ENCODE measurements at regions not wholly inside any gene's neighbourhood (a gene's known extent, or its start where the extent isn't known, plus 50 kb on each side); places are given as distances from the start of the nearest gene placed in this dataset.

DNA sequence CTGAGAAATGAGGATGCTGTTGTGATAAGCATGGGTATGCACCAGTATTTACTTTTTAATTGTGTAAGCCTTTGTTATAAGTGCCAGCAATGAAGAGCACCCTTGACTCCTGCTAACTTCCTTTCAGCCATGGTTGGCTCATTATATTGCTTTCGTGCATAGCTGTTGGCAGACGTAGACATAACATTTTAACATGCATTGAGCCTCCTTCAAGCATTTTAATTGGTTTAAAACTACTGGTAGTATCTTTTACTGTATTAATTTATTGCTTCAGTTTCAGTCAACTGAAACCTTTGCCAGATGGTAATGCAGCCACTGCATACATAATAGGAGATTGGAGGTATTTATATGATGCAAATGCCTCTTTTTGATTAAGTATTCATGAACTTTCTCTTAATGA, 1285.4 kb downstream of the PCDH18 start:
- intact Hi-C loops (cut with DNase I; ENCODE audit: low total_unique reads) = no loop called here
- no peak for TF ChIP-seq CTCF (IDR thresholded peaks at IDR 0.05)
- no peak for DNase-seq
- Histone ChIP-seq H3K36me3 (no peaks in the 10 kb centered on the region), H3K9me3 (no peaks in the 10 kb centered on the region), H3K27me3 (no peaks in the 10 kb centered on the region), H3K4me3 (no peak overlapping the region), H3K27ac (no peak overlapping the region), H3K4me1 (no peaks in the 10 kb centered on the region)

- Histone ChIP-seq H3K27me3 (no peaks in the 10 kb centered on the region), H3K9me3 (no peaks in the 10 kb centered on the region), H3K36me3 (no peaks in the 10 kb centered on the region), H3K27ac (no peak overlapping the region), H3K4me3 (no peak overlapping the region), H3K4me1 (no peaks in the 10 kb centered on the region)
- intact Hi-C loops (cut with DNase I; ENCODE audit: low total_unique reads) = no loop called here
- DNase-seq = no peak
- no peak for TF ChIP-seq CTCF (IDR thresholded peaks at IDR 0.05)
Observed at GRCh38 chr4:136241221-136241986, 1290.9 kb downstream of the PCDH18 start.

GRCh38 chr4:136227315-136227714, 1305.0 kb downstream of the PCDH18 start:
- no peak for TF ChIP-seq CTCF (IDR thresholded peaks at IDR 0.05)
- Histone ChIP-seq H3K27ac (no peak overlapping the region), H3K36me3 (no peaks in the 10 kb centered on the region), H3K27me3 (no peaks in the 10 kb centered on the region), H3K4me1 (no peaks in the 10 kb centered on the region), H3K4me3 (no peak overlapping the region), H3K9me3 (no peaks in the 10 kb centered on the region)
- intact Hi-C loops (cut with DNase I; ENCODE audit: low total_unique reads) = no loop called here
- no peak for DNase-seq

- Histone ChIP-seq H3K4me3 (no peak overlapping the region), H3K27me3 (no peaks in the 10 kb centered on the region), H3K4me1 (no peaks in the 10 kb centered on the region), H3K36me3 (no peaks in the 10 kb centered on the region), H3K27ac (no peak overlapping the region), H3K9me3 (no peaks in the 10 kb centered on the region)
- no peak for TF ChIP-seq CTCF (IDR thresholded peaks at IDR 0.05)
- intact Hi-C loops (cut with DNase I; ENCODE audit: low total_unique reads) = no loop called here
- no peak for DNase-seq
Observed at GRCh38 chr4:136219592-136220125, 1312.6 kb downstream of the PCDH18 start.

GRCh38 chr4:136203199-136203598, 1329.1 kb downstream of the PCDH18 start:
- intact Hi-C loops (cut with DNase I; ENCODE audit: low total_unique reads) = no loop called here
- no peak overlapping the region for H3K4me3 ChIP-seq
- H3K36me3 ChIP-seq = no peaks in the 10 kb centered on the region

More at GRCh38 chr4:136203199-136203598, 1329.1 kb downstream of the PCDH18 start:
- DNase-seq = no peak
- Histone ChIP-seq H3K27ac (no peak overlapping the region), H3K27me3 (no peaks in the 10 kb centered on the region), H3K9me3 (no peaks in the 10 kb centered on the region), H3K4me1 (no peaks in the 10 kb centered on the region)
- no peak for TF ChIP-seq CTCF (IDR thresholded peaks at IDR 0.05)

Data from tibial artery (tissue), 4 donors.